ENCODE measurements at regions not wholly inside any gene's neighbourhood (a gene's known extent, or its start where the extent isn't known, plus 50 kb on each side); places are given as distances from the start of the nearest gene placed in this dataset.
"Not testable (repeated sequence)": the region's sequence is repeated elsewhere in the genome, so short reads cannot be mapped to it uniquely, and the experiment has no call there.

- no peak for FAIRE-seq
Measured at GRCh38 chr15:96052154-96052553, 278.3 kb upstream of the NR2F2 start.

DNA sequence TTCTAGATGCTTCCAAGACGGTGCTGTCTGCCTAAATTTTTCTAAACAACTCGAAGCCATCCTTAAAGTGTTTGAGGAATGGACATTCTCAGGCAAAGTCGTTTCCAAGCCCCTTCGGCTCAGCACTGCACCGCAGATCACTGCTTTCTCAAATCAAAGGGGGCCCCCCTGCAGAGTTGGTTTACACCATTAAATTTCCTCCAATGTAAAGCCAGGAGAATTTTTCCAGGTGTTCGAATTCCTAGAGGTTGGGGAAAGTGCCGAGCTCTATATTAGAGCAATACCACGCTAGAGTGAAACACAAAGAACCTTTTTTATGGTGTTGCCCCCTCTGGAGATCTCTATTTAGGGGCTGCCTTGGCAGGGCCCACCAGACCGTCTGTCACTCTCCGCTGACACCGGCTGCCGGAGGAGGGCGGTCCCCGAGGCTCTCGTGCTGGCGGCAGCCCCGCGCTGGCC lies 277.9 kb upstream of the NR2F2 start:
- FAIRE-seq = no peak

GRCh38 chr15:96053031-96053780 lies 277.3 kb upstream of the NR2F2 start:
- FAIRE-seq = no peak

DNA sequence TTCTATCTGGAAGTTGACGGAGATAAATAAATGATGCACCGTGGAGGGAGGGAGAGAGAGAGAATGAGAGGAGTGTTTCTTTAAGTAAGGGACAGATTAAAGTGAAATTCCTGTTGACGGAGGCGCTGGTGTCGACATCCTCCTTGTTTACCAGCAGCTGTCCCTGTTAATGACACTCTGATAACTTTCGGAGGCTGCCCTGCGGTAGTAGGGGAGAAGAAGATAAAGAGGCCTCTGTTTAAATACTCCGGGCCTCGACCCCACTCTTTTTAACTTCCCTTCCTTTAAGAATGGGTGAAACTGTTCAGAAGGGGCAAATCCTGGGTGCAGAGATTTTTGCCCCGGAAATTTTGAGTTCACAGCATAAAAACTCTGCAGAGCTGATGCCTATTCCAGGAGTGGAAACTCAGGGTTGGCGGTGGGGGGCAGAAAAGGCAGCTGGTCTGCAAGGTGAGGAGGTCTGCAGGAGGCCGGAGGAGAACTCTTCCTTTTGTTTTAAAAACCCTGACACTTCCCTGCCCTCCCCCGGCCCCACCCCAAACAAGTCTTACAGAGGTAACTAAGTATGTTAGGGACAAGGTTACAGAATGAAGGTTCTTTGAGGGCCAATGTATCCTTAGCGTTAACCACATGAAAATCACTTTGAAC lies 276.6 kb upstream of the NR2F2 start:
- no peak for FAIRE-seq

DNA sequence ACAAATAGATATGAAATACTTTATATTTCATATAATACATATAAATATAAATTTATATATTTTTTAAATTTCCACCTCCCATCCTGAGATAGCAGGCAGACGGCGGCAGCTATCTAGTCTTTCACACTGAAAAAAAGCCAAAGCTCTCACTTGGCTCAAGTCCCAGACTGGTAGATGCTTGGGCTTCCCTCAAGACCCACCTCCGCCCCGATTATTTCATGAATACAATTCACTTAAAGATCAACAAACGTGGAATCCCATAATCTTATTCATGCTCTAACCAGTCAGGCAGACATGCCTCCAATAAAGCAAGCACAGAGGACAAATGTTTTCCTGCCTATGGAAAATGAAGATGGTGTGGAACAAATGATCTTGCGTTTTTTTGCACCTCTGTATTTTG lies 275.9 kb upstream of the NR2F2 start:
- FAIRE-seq = no peak

DNA sequence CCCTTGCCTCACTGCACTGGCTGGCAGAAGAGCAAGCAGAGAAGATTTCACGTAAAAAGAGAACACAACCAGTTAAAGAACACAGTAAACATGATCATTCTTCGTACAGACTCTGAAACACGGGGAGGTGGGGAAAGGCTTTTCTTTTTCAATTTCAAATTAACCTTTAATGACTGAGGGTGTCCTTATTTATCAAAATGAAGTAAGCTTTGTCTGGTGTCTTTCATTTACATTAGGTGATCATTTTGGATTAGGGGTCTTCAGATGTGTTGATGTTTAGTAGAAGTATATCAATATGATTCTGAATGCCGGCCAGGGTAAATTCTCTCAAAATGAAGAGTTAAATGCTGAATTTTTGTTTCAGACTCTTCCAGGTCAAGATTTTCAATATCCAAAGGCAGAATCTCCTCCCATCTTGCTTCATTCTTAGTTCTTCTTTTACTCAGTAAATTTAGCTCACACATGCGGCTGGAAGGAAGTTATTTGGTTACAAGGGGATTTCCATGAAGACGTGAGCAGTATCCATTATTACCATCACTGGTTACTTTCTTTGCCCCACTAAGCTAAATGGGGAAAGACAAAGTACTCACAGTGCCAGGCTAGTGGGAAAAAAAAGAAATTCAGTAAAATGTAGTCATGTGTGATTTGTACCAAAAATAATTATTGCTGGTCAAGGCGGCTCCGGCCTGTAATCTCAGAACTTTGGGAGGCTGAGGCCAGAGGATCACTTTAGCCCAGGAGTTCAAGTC lies 272.2 kb upstream of the NR2F2 start:
- no peak for FAIRE-seq

GRCh38 chr15:96058852-96059103 lies 271.7 kb upstream of the NR2F2 start:
- not testable (repeated sequence) for FAIRE-seq

DNA sequence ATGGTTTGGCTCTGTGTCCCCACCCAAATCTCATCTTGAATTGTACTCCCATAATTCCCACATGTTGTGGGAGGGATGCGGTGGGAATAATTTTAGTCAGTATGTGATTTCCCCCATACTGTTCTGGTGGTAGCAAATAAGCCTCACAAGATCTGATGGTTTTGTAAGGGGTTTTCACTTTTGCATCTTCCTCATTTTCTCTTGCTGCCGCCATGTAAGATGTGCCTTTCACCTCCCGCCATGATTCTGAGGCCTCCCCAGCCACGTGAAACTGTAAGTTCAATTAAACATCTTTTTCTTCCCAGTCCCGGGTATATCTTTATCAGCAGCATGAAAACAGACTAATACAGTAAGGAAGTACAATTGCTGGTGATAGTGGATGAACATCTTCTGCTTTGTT lies 269.9 kb upstream of the NR2F2 start:
- FAIRE-seq = not testable (repeated sequence)

GRCh38 chr15:96064351-96064756 lies 266.1 kb upstream of the NR2F2 start:
- FAIRE-seq = no peak

DNA sequence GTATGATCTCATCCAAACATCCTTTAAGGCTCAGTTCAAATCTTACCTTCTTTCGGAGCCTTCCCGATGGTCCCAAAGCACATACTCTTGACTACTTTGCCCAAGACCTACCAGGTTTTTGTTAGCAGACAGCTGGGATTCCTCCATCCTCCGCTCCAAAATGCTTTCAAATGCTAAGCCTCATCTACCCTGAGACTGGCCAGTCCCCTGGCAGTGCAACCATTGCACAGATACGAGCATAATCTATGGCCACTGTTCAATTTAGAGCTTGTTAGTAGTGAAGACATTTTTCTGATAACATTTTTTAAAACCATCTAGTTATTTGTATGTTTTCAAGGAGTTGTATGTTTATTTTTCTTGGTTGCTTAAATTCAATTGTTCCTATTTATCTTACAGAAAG lies 264.4 kb upstream of the NR2F2 start:
- FAIRE-seq = no peak

DNA sequence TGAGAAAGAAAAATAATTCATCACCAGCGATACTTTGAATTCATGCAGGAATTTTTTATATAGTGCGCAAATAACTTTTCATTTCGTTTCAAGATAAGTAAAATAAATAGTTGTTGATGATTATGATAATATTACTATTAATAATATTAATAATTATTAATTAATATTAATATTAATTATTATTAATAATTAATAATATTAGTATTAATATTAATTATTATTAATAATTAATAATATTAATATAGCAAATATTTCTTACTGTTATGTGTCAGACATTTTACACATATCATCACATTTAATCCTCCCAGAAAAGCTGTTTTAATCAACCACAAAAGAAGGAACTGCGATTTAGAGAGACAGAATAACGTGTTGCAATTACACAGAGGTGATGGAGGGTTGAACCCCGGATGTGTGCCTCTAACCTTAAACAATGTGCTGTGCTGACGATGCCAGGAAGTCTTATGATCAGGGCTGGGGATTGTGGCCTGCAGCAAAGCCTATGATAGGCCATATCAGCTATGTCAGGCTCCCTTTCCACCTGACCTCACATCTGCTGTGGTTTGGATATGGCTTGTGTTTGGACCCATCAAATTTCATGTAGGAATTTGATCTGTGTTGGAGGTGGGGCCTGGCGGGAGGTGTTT lies 263.5 kb upstream of the NR2F2 start:
- no peak for FAIRE-seq

GRCh38 chr15:96067677-96068076 lies 262.8 kb upstream of the NR2F2 start:
- FAIRE-seq = no peak

DNA sequence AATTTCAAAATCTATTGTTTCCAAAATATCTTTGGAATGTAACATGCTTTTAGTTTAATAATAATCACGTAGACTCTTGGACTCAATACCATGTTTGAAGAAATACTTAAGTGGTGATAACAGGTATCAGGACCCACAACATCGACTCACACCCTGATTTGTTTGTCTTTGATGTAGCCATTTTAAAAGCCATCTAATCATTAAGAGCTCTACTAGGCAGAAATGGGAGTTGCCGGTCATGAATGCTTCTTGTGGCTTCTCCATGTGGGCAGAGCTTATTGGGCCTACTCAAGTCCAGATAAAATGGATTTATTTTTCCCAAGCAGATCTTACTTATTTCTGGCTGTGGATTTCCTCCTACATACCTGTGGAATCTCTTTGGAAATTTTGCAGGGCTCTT lies 261.6 kb upstream of the NR2F2 start:
- no peak for FAIRE-seq

DNA sequence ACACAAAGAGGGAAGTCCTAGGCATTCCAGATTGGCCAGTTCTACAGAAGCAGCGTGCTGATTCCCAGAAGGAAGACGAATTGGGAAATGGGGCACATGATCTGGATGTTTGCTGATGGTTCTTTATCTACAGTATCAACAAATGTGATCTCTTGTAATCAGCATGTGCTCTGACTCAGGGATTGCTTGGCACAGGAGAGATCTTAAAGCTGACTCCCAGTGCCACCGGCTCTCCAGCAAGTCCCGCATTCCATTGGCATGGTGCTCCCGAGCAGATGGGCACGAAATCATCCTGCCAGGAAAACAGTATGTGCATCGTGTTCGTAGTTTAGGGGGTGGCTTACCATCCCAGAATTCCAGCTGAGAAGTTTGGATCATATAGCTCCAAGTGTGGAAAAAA lies 259.9 kb upstream of the NR2F2 start:
- FAIRE-seq = no peak

DNA sequence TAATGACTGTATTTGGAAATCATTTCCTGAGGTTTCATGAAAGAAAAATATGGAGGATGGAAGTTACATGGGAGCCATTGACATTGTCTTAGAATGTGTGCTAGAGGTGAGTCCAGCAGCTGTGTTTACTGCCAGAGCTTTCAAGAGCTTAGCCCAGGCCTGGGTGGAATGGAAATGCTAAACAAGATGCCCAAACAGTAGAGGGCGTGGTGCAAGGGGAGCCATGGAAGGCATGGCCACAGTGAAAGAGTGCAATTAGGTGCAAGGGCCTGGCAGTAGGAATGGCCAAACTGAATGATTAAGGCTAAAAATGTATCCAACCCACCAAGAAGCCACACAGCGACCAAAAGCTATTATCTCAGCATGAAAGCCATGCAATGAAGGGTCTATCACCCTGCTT lies 257.7 kb upstream of the NR2F2 start:
- no peak for FAIRE-seq

- FAIRE-seq = no peak
Measured at GRCh38 chr15:96073908-96074307, 256.6 kb upstream of the NR2F2 start.

DNA sequence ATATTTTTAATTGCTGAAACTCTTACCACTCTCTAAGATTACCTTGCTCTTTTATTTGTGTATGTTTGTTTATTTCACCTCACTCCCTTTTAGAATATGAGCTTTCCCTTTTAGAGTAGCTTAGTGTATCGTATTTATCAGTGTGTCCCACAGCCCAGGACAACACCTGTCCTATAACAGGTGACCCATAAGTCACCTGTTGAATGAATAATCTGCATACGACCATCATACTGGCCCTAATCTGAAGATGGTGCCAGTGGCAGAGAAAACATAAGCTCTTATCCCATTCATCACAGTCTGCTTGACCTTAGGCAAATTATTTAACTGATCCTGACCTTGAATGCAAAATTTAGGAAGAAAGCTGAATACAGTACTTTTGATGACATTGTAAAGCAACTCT lies 254.6 kb upstream of the NR2F2 start:
- FAIRE-seq = no peak

- no peak for FAIRE-seq
Measured at GRCh38 chr15:96076350-96076749, 254.2 kb upstream of the NR2F2 start.

GRCh38 chr15:96079041-96079440 lies 251.5 kb upstream of the NR2F2 start:
- no peak for FAIRE-seq

- no peak for FAIRE-seq
Measured at GRCh38 chr15:96079882-96080281, 250.6 kb upstream of the NR2F2 start.

DNA sequence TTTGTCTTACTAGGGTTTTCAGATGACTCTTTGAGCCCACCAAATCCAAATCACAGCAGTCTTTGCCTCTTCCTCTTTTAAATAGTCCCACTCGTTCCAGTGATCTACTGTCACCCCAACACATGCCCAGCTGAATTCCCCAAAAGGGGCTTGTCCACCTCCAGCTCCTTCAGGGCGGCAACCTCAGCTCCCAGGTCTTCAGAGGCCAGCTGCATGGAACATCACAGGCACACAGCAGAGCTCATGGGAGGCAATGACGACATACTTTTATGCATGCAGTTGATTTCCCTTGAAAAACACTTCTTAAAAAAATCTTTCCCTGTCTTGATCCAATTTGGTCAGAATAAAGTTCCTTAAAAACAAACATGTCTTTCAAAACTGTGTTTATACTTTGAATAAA lies 244.3 kb upstream of the NR2F2 start:
- no peak for FAIRE-seq

GRCh38 chr15:96087180-96087884 lies 243.2 kb upstream of the NR2F2 start:
- no peak for FAIRE-seq

- FAIRE-seq = no peak
Measured at GRCh38 chr15:96088650-96089049, 241.8 kb upstream of the NR2F2 start.

Measured in islet of Langerhans (tissue), 1 donor.